ENCODE measurements at regions not wholly inside any gene's neighbourhood (a gene's known extent, or its start where the extent isn't known, plus 50 kb on each side); places are given as distances from the start of the nearest gene placed in this dataset.

- H3K36me3 ChIP-seq (ENCODE audit: control insufficient read depth in 1 of 2, insufficient read depth in 2 of 2, low read length in 2 of 2), result no peaks in the 10 kb centered on the region
- ChIA-PET CTCF (no interaction called here), RAD21 (ENCODE audit: low non-redundant PET in 1 of 2, low total read pairs in 2 of 2, uncharacterized antibody in 2 of 2, unreplicated experiment in 2 of 2) (no interaction called here), POLR2A (no interaction called here)
- DNase-seq (ENCODE audit: low read depth, low spot score) (no peak), ATAC-seq (no peak)
- H3K27me3 ChIP-seq (ENCODE audit: insufficient read depth, low read length), result no peaks in the 10 kb centered on the region
- no peak overlapping the region for H3K4me2 ChIP-seq (ENCODE audit: low read length)
- no peaks in the 10 kb centered on the region for H4K20me1 ChIP-seq (ENCODE audit: insufficient read depth)
- TF ChIP-seq EZH2phosphoT487 (IDR thresholded peaks at IDR 0.05; ENCODE audit: borderline replicate concordance), result no peak
- no peak for TF ChIP-seq JUND (IDR thresholded peaks at IDR 0.05)
- TF ChIP-seq ELF1 (IDR thresholded peaks at IDR 0.05; ENCODE audit: borderline replicate concordance, low read depth), result no peak
- no peak for TF ChIP-seq CBX3 (IDR thresholded peaks at IDR 0.05; ENCODE audit: low read depth)
- no peak for TF ChIP-seq ZFX (IDR thresholded peaks at IDR 0.05)
- no peak for TF ChIP-seq CTCF (IDR thresholded peaks at IDR 0.05 in 2 of 3, conservative IDR thresholded peaks at IDR 0.05 in 1 of 3; ENCODE audit: borderline replicate concordance in 1 of 3, insufficient read depth in 1 of 3, low read depth in 2 of 3, low read length in 2 of 3)
- no peak for TF ChIP-seq REST (IDR thresholded peaks at IDR 0.05; ENCODE audit: low read depth)
- no peak for TF ChIP-seq EGR1 (IDR thresholded peaks at IDR 0.05; ENCODE audit: low read depth)
- TF ChIP-seq CEBPB (IDR thresholded peaks at IDR 0.05; ENCODE audit: low read depth), result no peak
- TF ChIP-seq ZBTB33 (IDR thresholded peaks at IDR 0.05; ENCODE audit: extremely low read depth, insufficient replicate concordance, low read length), result no peak
- no peak for TF ChIP-seq TCF7L2 (IDR thresholded peaks at IDR 0.05; ENCODE audit: borderline replicate concordance, extremely low read depth, insufficient read depth, insufficient read length)
- TF ChIP-seq ATF3 (IDR thresholded peaks at IDR 0.05), result no peak
- TF ChIP-seq SIN3A (IDR thresholded peaks at IDR 0.05; ENCODE audit: low read depth), result no peak
- no peak for TF ChIP-seq RAD21 (IDR thresholded peaks at IDR 0.05; ENCODE audit: low read depth)
- TF ChIP-seq FOSL1 (IDR thresholded peaks at IDR 0.05; ENCODE audit: low read depth), result no peak
- TF ChIP-seq POLR2AphosphoS5 (IDR thresholded peaks at IDR 0.05; ENCODE audit: low read depth, low read length), result no peak
- no peak for TF ChIP-seq SP1 (IDR thresholded peaks at IDR 0.05; ENCODE audit: low read depth)
- TF ChIP-seq SRF (IDR thresholded peaks at IDR 0.05; ENCODE audit: low read depth), result no peak
- no peaks in the 10 kb centered on the region for H3K9me3 ChIP-seq (ENCODE audit: control insufficient read depth in 1 of 2, insufficient read depth in 1 of 2, low read depth in 1 of 2, low read length in 2 of 2)
- H3K4me3 ChIP-seq (replicated peaks in 1 of 2; ENCODE audit: low read depth in 1 of 2, low read length in 2 of 2), result no peak overlapping the region
- BruUV-seq (replicated peaks), result no TSS peak
- no peak overlapping the region for H3K9ac ChIP-seq (ENCODE audit: low read length)
- no peaks in the 10 kb centered on the region for H3K79me2 ChIP-seq (ENCODE audit: insufficient read depth, low read length)
- H3K4me1 ChIP-seq (ENCODE audit: control insufficient read depth in 1 of 2, insufficient read depth in 2 of 2, low read length in 2 of 2), result no peaks in the 10 kb centered on the region
- intact Hi-C loops (cut with micrococcal nuclease), result no loop called here
- no peak overlapping the region for H3K27ac ChIP-seq (ENCODE audit: low read depth, low read length)
- H3K9me2 ChIP-seq (ENCODE audit: insufficient read depth), result no peaks in the 10 kb centered on the region
- no peak overlapping the region for H2AFZ ChIP-seq (ENCODE audit: low read depth, low read length, poor library complexity, severe bottlenecking)
Measured at GRCh38 chrX:140071037-140071436, 105.7 kb upstream of the CXorf66 start.

Measured in HCT116 (cell line).